Right lobe of liver (tissue), 4 donors: ENCODE measurements at regions not wholly inside any gene's neighbourhood (a gene's known extent, or its start where the extent isn't known, plus 50 kb on each side); places are given as distances from the start of the nearest gene placed in this dataset.

Experiments
- CTCF ChIP-seq, 4 donors: fragments of 200-600 bp in 3 of 4; fragments of 450-650 bp in 1 of 4; IDR thresholded peaks; one replicate each; pipeline versions ENCODE4 v1.5.1 to v1.8.0; 2016 to 2022; ENCODE audit warnings: antibody characterized with exemption in 4 of 4, mild to moderate bottlenecking in 2 of 4
- POLR2A ChIP-seq: fragments of 450-650 bp; IDR thresholded peaks from one replicate; pipeline ENCODE4 v1.6.1; 2017; ENCODE audit warnings: antibody characterized with exemption, mild to moderate bottlenecking
- donor health status: DM: no; HTN: no; CAD: no.
- donor health status: DM: no; HTN: no; CAD: no.
- donor health status: DM: no; HTN: yes; CAD: no.

- TF ChIP-seq POLR2A (no peak), CTCF (IDR thresholded peaks at IDR 0.05) (no peak)
These were observed 81.6 kb downstream of the PLXNA1 start for GRCh38 chr3:127064391-127065137.
